Skeletal muscle tissue (tissue), 3 donors: ENCODE measurements at regions not wholly inside any gene's neighbourhood (a gene's known extent, or its start where the extent isn't known, plus 50 kb on each side); places are given as distances from the start of the nearest gene placed in this dataset.

Source experiments
- H3K27ac ChIP-seq: one replicate; pipeline ENCODE4 v1.7.0; 2013; ENCODE audit warnings: mild to moderate bottlenecking, low read depth, low read length, inconsistent platforms
- H3K27me3 ChIP-seq, 3 donors: one replicate each; pipeline ENCODE4 v1.7.0; 2013; ENCODE audit warnings: low read length in 3 of 3; ENCODE audit not compliant: control insufficient read depth in 3 of 3, insufficient read depth in 3 of 3
- H3K36me3 ChIP-seq, 3 donors: one replicate each; pipeline ENCODE4 v1.7.0; 2013; ENCODE audit warnings: low read length in 3 of 3; ENCODE audit not compliant: control insufficient read depth in 3 of 3, insufficient read depth in 3 of 3
- H3K4me1 ChIP-seq, 3 donors: one replicate each; pipeline ENCODE4 v1.7.0; 2013; ENCODE audit warnings: low read length in 3 of 3, mild to moderate bottlenecking in 3 of 3; ENCODE audit not compliant: control insufficient read depth in 3 of 3, insufficient read depth in 3 of 3
- H3K4me3 ChIP-seq, 3 donors: one replicate each; pipeline ENCODE4 v1.7.0; 2013; ENCODE audit warnings: low read length in 3 of 3
- H3K9ac ChIP-seq, 3 donors: one replicate each; pipeline ENCODE4 v1.7.0; 2013; ENCODE audit warnings: low read length in 3 of 3, mild to moderate bottlenecking in 3 of 3, moderate library complexity in 2 of 3, low read depth in 1 of 3
- H3K9me3 ChIP-seq, 3 donors: one replicate each; pipeline ENCODE4 v1.7.0; 2013; ENCODE audit warnings: low read length in 3 of 3; ENCODE audit not compliant: control insufficient read depth in 3 of 3
- donor health status: Osteomylitis.

DNA sequence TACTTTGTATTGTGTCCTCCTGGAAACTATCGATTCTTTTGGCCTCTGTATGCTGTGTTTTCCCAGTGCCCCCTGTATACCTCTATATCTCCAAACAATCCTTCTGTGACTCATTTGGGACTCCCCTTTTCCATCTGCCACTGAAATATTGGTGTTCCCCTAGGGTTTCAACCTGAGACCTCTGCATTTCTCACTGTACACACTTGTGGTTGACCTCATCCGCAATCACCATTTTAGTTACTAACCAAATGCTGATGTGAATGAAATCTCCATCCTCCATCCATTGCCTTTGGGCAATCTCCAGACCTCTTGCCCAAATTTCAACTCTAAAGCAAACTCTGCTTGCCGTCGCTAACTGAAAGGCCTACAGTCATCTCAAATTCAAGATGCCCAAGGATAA is 190.6 kb upstream of the PLET1 start:
- H3K27ac ChIP-seq = no peak overlapping the region
- H3K27me3 ChIP-seq = no peaks in the 10 kb centered on the region
- no peaks in the 10 kb centered on the region for H3K36me3 ChIP-seq
- no peak overlapping the region for H3K4me3 ChIP-seq
- no peak overlapping the region for H3K9ac ChIP-seq
- H3K9me3 ChIP-seq = no peaks in the 10 kb centered on the region
- no peaks in the 10 kb centered on the region for H3K4me1 ChIP-seq

DNA sequence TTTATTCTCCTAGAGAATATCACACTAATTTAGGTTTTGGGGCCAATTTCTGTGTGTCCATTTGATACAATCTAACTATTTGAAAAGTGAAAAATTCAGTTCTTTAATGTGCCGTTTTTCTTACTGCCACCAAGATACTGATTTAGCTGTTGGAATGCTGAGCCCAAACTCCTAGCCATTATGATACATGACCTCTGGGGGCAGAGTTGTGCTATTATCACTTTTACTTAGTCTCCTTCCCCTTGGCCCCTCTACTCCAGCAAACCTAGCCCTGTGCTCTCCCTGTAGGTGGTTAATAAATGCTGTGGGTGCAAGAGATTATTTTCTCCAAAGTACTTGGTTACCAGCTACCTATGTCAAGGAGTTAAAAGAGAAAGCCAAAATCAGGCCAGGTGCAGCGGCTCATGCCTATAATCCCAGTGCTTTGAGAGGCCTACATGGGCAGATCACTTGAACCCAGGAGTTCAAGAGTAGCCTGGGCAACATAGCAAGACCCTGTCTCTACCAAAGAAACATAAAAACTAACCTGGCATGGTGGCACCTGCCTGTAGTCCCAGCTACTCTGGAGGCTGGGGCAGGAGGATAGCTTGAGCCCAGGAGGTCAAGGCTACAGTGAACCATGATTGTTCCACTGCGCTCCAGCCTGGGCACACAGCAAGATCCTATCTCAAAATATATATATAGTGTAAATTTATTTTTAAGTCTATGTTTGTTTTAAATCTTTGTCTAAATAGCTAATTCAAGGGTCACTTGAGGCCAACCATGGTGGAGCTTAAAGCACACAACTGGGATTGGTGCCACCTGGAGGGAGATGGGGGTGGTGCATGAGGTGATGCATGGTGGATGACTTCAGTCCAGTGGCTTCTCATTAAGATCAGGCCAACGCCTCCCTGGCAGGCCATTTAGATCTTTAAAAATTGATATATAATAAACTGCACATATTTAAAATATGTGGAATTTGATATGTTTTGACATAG is 193.2 kb upstream of the PLET1 start:
- no peak overlapping the region for H3K4me3 ChIP-seq

GRCh38 chr11:112454841-112455240 is 194.2 kb upstream of the PLET1 start:
- Histone ChIP-seq H3K27me3 (no peaks in the 10 kb centered on the region), H3K27ac (no peak overlapping the region), H3K9me3 (no peaks in the 10 kb centered on the region), H3K9ac (no peak overlapping the region), H3K4me3 (no peak overlapping the region), H3K36me3 (no peaks in the 10 kb centered on the region), H3K4me1 (no peaks in the 10 kb centered on the region)

More for the DNA sequence above, 193.2 kb upstream of the PLET1 start:
- H3K4me1 ChIP-seq = no peaks in the 10 kb centered on the region
- no peaks in the 10 kb centered on the region for H3K27me3 ChIP-seq
- no peaks in the 10 kb centered on the region for H3K9me3 ChIP-seq
- H3K27ac ChIP-seq = no peak overlapping the region
- no peaks in the 10 kb centered on the region for H3K36me3 ChIP-seq
- no peak overlapping the region for H3K9ac ChIP-seq

DNA sequence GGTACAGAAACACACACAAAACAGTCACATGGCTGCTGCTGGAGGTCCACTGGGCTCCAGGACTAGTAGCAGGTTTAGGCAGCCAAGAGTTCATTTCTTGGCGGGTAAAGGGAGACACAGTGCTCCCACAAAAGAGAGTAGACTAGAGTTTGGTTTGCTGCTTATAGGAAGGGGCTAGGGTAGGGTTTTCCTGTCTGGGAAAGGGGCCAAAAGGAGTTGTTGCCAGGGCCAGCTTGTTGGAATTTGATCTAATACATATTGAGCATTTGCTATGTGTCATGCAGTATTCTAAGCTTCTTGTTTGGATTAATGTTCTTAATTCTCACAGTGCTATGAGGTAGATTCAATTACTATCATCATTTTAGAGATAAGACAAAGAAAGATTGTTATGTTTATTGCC is 195.1 kb upstream of the PLET1 start:
- Histone ChIP-seq H3K36me3 (no peaks in the 10 kb centered on the region), H3K4me1 (no peaks in the 10 kb centered on the region), H3K27ac (no peak overlapping the region), H3K4me3 (no peak overlapping the region), H3K27me3 (no peaks in the 10 kb centered on the region), H3K9ac (no peak overlapping the region), H3K9me3 (no peaks in the 10 kb centered on the region)

GRCh38 chr11:112457532-112457931 is 196.9 kb upstream of the PLET1 start:
- Histone ChIP-seq H3K9ac (no peak overlapping the region), H3K4me3 (no peak overlapping the region), H3K4me1 (no peaks in the 10 kb centered on the region), H3K9me3 (no peaks in the 10 kb centered on the region), H3K36me3 (no peaks in the 10 kb centered on the region), H3K27me3 (no peaks in the 10 kb centered on the region), H3K27ac (no peak overlapping the region)

DNA sequence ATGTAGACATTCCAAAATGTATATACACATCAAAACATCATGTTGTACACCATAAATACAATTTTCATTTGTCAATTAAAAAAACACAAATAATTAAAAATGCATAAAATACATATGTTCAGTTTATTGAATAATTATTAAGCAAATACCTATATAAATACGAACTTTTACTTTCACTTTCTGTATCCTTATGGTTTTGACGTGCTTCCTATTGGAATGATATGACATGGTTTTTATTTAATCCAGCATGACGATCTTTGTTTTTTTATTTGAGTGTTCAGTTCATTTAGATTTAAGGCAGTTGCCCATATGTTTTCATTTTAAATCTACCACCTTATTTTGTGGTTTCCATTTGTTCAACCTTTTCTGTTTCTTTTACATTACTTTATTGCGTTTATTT is 198.3 kb upstream of the PLET1 start:
- Histone ChIP-seq H3K4me1 (no peaks in the 10 kb centered on the region), H3K4me3 (no peak overlapping the region), H3K27ac (no peak overlapping the region), H3K36me3 (no peaks in the 10 kb centered on the region), H3K9me3 (no peaks in the 10 kb centered on the region), H3K9ac (peak overlapping the region in 1 of 3 donors; percentile 22), H3K27me3 (no peaks in the 10 kb centered on the region)

GRCh38 chr11:112460141-112460540 is 199.5 kb upstream of the PLET1 start:
- no peaks in the 10 kb centered on the region for H3K4me1 ChIP-seq
- H3K27ac ChIP-seq = no peak overlapping the region
- H3K27me3 ChIP-seq = no peaks in the 10 kb centered on the region
- no peak overlapping the region for H3K4me3 ChIP-seq
- no peaks in the 10 kb centered on the region for H3K9me3 ChIP-seq
- no peak overlapping the region for H3K9ac ChIP-seq
- H3K36me3 ChIP-seq = no peaks in the 10 kb centered on the region

DNA sequence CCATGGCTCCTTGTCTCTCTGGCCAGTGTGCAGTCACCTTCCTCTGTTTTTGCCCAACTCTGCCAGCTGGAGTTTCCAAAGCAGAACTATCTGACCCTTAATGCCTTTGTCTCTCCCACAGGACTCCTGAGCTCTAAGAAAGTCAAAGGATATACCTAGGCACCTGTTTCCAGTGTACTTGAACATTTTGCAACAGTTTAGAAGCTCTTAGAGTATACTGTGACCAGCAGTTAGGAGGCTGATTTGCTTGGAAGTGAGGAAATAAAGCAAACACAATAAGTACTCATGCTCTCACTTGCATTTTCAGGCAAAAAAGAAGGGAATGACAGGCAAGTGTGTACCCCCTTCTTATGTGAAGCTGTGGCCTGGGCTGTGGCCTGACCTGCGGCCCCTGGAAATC is 204.3 kb upstream of the PLET1 start:
- H3K36me3 ChIP-seq = no peaks in the 10 kb centered on the region
- no peak overlapping the region for H3K4me3 ChIP-seq
- no peaks in the 10 kb centered on the region for H3K9me3 ChIP-seq
- no peak overlapping the region for H3K27ac ChIP-seq
- no peak overlapping the region for H3K9ac ChIP-seq
- peaks cover 4 to 19% (median 6%) of the 10 kb centered on the region in 3 donors for H3K4me1 ChIP-seq
- H3K27me3 ChIP-seq = no peaks in the 10 kb centered on the region

DNA sequence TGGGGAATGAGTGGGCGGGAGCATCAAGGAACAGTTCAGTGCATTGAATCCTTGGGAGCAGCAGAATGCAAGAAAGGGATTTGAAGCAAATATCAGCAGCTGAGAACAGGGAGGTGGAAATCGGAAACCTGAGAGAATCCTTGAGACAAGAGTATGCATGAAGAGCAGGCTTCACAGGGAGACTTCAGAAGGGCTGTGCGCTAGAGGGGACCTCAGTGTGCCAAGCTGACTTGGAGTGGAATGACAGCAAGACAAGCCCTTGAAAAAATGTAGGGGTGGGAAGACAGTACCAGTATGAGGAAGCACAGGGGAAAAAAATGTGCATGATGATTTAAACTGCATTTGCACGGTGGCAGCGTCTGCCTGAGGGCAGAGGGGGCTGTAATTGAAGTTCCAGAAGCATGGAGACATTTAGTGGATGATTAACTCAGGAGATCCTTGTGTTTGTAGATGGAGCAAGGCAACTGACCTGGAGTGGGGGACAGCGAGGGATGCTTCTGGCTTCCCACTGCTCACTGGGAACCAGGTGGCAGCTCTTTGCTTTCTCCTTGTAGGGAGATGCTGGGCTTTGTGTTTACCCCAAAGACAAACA is 204.9 kb upstream of the PLET1 start:
- H3K4me1 ChIP-seq = peaks cover 4 to 19% (median 6%) of the 10 kb centered on the region in 3 donors
- H3K9me3 ChIP-seq = no peaks in the 10 kb centered on the region
- no peak overlapping the region for H3K4me3 ChIP-seq
- no peaks in the 10 kb centered on the region for H3K27me3 ChIP-seq
- no peak overlapping the region for H3K27ac ChIP-seq
- H3K9ac ChIP-seq = no peak overlapping the region
- no peaks in the 10 kb centered on the region for H3K36me3 ChIP-seq

DNA sequence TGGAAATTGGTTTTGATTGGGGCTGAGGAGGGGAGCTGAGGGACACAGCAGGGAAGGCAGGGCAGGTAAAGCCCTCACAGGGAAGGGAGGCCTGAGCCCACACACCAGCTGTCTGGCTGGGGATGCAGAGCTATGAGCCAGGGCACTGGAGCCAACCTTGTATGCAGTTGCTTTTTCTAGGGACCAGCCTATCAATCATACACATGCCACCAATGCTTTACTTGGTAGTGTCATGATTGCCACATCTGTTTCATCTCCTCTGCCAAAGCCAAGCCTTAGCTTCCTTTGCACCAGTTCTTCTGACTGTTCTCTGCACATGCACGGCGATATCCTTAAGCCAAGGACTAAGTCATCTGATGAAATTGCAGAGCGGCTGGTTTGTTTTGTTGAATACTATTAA is 207.1 kb upstream of the PLET1 start:
- Histone ChIP-seq H3K36me3 (no peaks in the 10 kb centered on the region), H3K9me3 (no peaks in the 10 kb centered on the region), H3K27ac (no peak overlapping the region), H3K4me1 (peaks cover 4 to 19% (median 6%) of the 10 kb centered on the region in 3 donors), H3K27me3 (peaks cover 0 to 5% (median 0%) of the 10 kb centered on the region in 3 donors), H3K4me3 (no peak overlapping the region), H3K9ac (no peak overlapping the region)
